Gastroesophageal sphincter (tissue), 4 donors: ENCODE measurements at regions not wholly inside any gene's neighbourhood (a gene's known extent, or its start where the extent isn't known, plus 50 kb on each side); places are given as distances from the start of the nearest gene placed in this dataset.

Experiments
- ATAC-seq: fragments of 150-250 bp; one replicate; pipeline ENCODE4 v1.9.1; 2016; ENCODE audit warnings: mild to moderate bottlenecking, moderate library complexity
- H3K27ac ChIP-seq, 4 donors: fragments of 200-600 bp; sonication (generic) in 3 of 4; 1 replicate in 3 of 4; 2 replicates in 1 of 4; pipeline ENCODE4 v1.5.1; 2016 to 2019
- H3K27me3 ChIP-seq: fragments of 200-600 bp; sonication (generic); one replicate; pipeline ENCODE4 v1.5.1; 2019
- H3K36me3 ChIP-seq, 2 donors: fragments of 200-600 bp; sonication (generic); one replicate each; pipeline ENCODE4 v1.5.1; 2019; ENCODE audit warnings: control low read depth in 1 of 2
- H3K4me1 ChIP-seq, 3 donors: fragments of 200-600 bp; sonication (generic); 1 replicate in 2 of 3; 2 replicates in 1 of 3; pipeline ENCODE4 v1.5.1; 2016 to 2019; ENCODE audit warnings: control low read depth in 2 of 3
- H3K4me3 ChIP-seq, 2 donors: fragments of 200-600 bp; sonication (generic); one replicate each; pipeline ENCODE4 v1.5.1; 2019; ENCODE audit warnings: mild to moderate bottlenecking in 1 of 2, moderate library complexity in 1 of 2
- H3K9me3 ChIP-seq, 3 donors: fragments of 200-600 bp; sonication (generic); one replicate each; pipeline ENCODE4 v1.5.1; 2017 to 2019; ENCODE audit warnings: control low read depth in 2 of 3
- CTCF ChIP-seq, 4 experiments: fragments of 200-600 bp in 2 of 4; fragments of 450-650 bp in 2 of 4; sonication (generic) in 1 of 4; IDR thresholded peaks; one replicate each; pipeline ENCODE4 v1.5.1; 2017 to 2019; ENCODE audit warnings: antibody characterized with exemption in 4 of 4, mild to moderate bottlenecking in 2 of 4, moderate library complexity in 2 of 4
- EP300 ChIP-seq: sonication (generic); formaldehyde crosslinking; IDR thresholded peaks from one replicate; pipeline ENCODE4 v1.6.1; 2017; ENCODE audit warnings: antibody characterized with exemption, mild to moderate bottlenecking
- POLR2A ChIP-seq, 2 donors: fragments of 450-650 bp; IDR thresholded peaks; one replicate each; pipeline ENCODE4 v1.6.1; 2017; ENCODE audit warnings: antibody characterized with exemption in 2 of 2, mild to moderate bottlenecking in 2 of 2, moderate library complexity in 1 of 2
- POLR2AphosphoS5 ChIP-seq: sonication (generic); formaldehyde crosslinking; IDR thresholded peaks from one replicate; pipeline ENCODE4 v1.6.1; 2017; ENCODE audit warnings: antibody characterized with exemption
- WGBS, 2 donors: methylation state at CpG; one replicate each; pipeline ENCODE4 v1.1.5; 2018; ENCODE audit warnings: low coverage in 1 of 2; 5-methylcytosine and 5-hydroxymethylcytosine counted together

- 0 to 23% methylated on average over 1 to 2 of the region's 2 CpGs for WGBS, 2 donors
- Histone ChIP-seq H3K36me3 (peaks cover 0 to 25% of the 10 kb centered on the region in 2 donors), H3K27me3 (no peaks in the 10 kb centered on the region), H3K27ac (no peak overlapping the region), H3K4me1 (no peaks in the 10 kb centered on the region), H3K9me3 (peaks cover 0 to 33% (median 0%) of the 10 kb centered on the region in 3 donors), H3K4me3 (no peak overlapping the region)
- no peak for TF ChIP-seq EP300
- no peak for TF ChIP-seq CTCF (IDR thresholded peaks at IDR 0.05)
- no peak for TF ChIP-seq POLR2AphosphoS5
- TF ChIP-seq POLR2A (IDR thresholded peaks at IDR 0.05), result no peak
- no peak for ATAC-seq
Measured at GRCh38 chr7:96624954-96625353, 84.7 kb downstream of the SEM1 start.

GRCh38 chr7:96621932-96622331 is 87.7 kb downstream of the SEM1 start:
- Histone ChIP-seq H3K9me3 (peaks cover 0 to 60% (median 0%) of the 10 kb centered on the region in 3 donors), H3K27me3 (no peaks in the 10 kb centered on the region), H3K4me1 (no peaks in the 10 kb centered on the region), H3K36me3 (peaks cover 0 to 28% of the 10 kb centered on the region in 2 donors), H3K27ac (no peak overlapping the region), H3K4me3 (no peak overlapping the region)
- TF ChIP-seq POLR2AphosphoS5 (no peak), POLR2A (IDR thresholded peaks at IDR 0.05) (no peak), CTCF (IDR thresholded peaks at IDR 0.05) (no peak), EP300 (no peak)
- no peak for ATAC-seq

- H3K9me3 ChIP-seq, result peaks cover 0 to 49% (median 0%) of the 10 kb centered on the region in 3 donors
- no peak overlapping the region for H3K4me3 ChIP-seq
- no peak for ATAC-seq
- H3K36me3 ChIP-seq, result no peaks in the 10 kb centered on the region
- 89 to 90% methylated on average over 3 to 5 of the region's 5 CpGs for WGBS, 2 donors
- H3K27me3 ChIP-seq, result no peaks in the 10 kb centered on the region
- H3K27ac ChIP-seq, result no peak overlapping the region
- TF ChIP-seq POLR2A (IDR thresholded peaks at IDR 0.05) (no peak), CTCF (IDR thresholded peaks at IDR 0.05) (no peak), POLR2AphosphoS5 (no peak), EP300 (no peak)
- H3K4me1 ChIP-seq, result no peaks in the 10 kb centered on the region
Measured at GRCh38 chr7:96614154-96614867, 95.3 kb downstream of the SEM1 start.

GRCh38 chr7:96612034-96612433 is 97.6 kb downstream of the SEM1 start:
- Histone ChIP-seq H3K4me3 (no peak overlapping the region), H3K4me1 (no peaks in the 10 kb centered on the region), H3K36me3 (no peaks in the 10 kb centered on the region), H3K27ac (no peak overlapping the region), H3K9me3 (peaks cover 0 to 29% (median 0%) of the 10 kb centered on the region in 3 donors), H3K27me3 (no peaks in the 10 kb centered on the region)
- WGBS, 2 donors, result 78 to 100% methylated on average over 1 of the region's 1 CpG
- TF ChIP-seq CTCF (IDR thresholded peaks at IDR 0.05), result no peak
- no peak for TF ChIP-seq EP300
- TF ChIP-seq POLR2A (IDR thresholded peaks at IDR 0.05), result no peak
- TF ChIP-seq POLR2AphosphoS5, result no peak
- no peak for ATAC-seq

- ATAC-seq, result no peak
Measured at GRCh38 chr7:96605045-96605716, 104.5 kb downstream of the SEM1 start.

More at GRCh38 chr7:96605045-96605716, 104.5 kb downstream of the SEM1 start:
- no peaks in the 10 kb centered on the region for H3K4me1 ChIP-seq
- H3K9me3 ChIP-seq, result no peaks in the 10 kb centered on the region
- no peak overlapping the region for H3K4me3 ChIP-seq
- WGBS, 2 donors, result 86 to 93% methylated on average over 2 of the region's 2 CpGs
- H3K36me3 ChIP-seq, result no peaks in the 10 kb centered on the region
- no peak overlapping the region for H3K27ac ChIP-seq
- no peaks in the 10 kb centered on the region for H3K27me3 ChIP-seq
- no peak for TF ChIP-seq POLR2AphosphoS5
- TF ChIP-seq POLR2A (IDR thresholded peaks at IDR 0.05), result no peak
